ENCODE measurements at regions not wholly inside any gene's neighbourhood (a gene's known extent, or its start where the extent isn't known, plus 50 kb on each side); places are given as distances from the start of the nearest gene placed in this dataset.

GRCh38 chr13:74056801-74057542 lies 77.2 kb downstream of the KLF12 start:
- H3K27ac ChIP-seq (ENCODE audit: insufficient read depth, low read length), result no peak overlapping the region
- H3K4me2 ChIP-seq (ENCODE audit: low read depth, low read length), result no peak overlapping the region
- H2AK9ac ChIP-seq (replicated peaks; ENCODE audit: low read depth, low read length, poor library complexity), result no peak overlapping the region
- dilution Hi-C loops (cut with HindIII; ENCODE audit: low sequenced_read_pairs, unreplicated experiment), result no loop called here
- no peaks in the 10 kb centered on the region for H3K27me3 ChIP-seq (ENCODE audit: control insufficient read depth, insufficient read depth, low read length)
- POLR2A ChIA-PET (ENCODE audit: unreplicated experiment), result no interaction called here
- intact Hi-C loops (cut with micrococcal nuclease), result no loop called here
- DNase-seq, result no peak
- no peak; the same call in 1 of the 2 replicates for ATAC-seq (ENCODE audit: low read depth)
- no peaks in the 10 kb centered on the region for H3K9me3 ChIP-seq (ENCODE audit: control insufficient read depth, insufficient read depth, low read length)
- peak overlapping the region; percentile 20; the same call in 1 of the 2 replicates for H2AK5ac ChIP-seq (ENCODE audit: low read depth, low read length)
- BruUV-seq (replicated peaks), result no TSS peak
- TF ChIP-seq USF2 (IDR thresholded peaks at IDR 0.05; ENCODE audit: low read depth, low read length), result no peak
- TF ChIP-seq FOS (IDR thresholded peaks at IDR 0.05; ENCODE audit: low read depth, low read length), result no peak
- no peak for TF ChIP-seq MAFK (IDR thresholded peaks at IDR 0.05; ENCODE audit: low read depth, low read length)
- TF ChIP-seq SMC3 (IDR thresholded peaks at IDR 0.05; ENCODE audit: low read depth, low read length), result no peak
- no peak for TF ChIP-seq CTCF (conservative IDR thresholded peaks at IDR 0.05; ENCODE audit: low read depth, low read length)
- TF ChIP-seq BHLHE40 (IDR thresholded peaks at IDR 0.05; ENCODE audit: low read depth, low read length), result no peak
- TF ChIP-seq POLR2A (IDR thresholded peaks at IDR 0.05; ENCODE audit: low read depth, low read length), result no peak
- no peak for TF ChIP-seq RCOR1 (IDR thresholded peaks at IDR 0.05; ENCODE audit: insufficient replicate concordance, low read length)
- TF ChIP-seq, protein P1, sequence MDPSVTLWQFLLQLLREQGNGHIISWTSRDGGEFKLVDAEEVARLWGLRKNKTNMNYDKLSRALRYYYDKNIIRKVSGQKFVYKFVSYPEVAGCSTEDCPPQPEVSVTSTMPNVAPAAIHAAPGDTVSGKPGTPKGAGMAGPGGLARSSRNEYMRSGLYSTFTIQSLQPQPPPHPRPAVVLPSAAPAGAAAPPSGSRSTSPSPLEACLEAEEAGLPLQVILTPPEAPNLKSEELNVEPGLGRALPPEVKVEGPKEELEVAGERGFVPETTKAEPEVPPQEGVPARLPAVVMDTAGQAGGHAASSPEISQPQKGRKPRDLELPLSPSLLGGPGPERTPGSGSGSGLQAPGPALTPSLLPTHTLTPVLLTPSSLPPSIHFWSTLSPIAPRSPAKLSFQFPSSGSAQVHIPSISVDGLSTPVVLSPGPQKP (IDR thresholded peaks at IDR 0.05; ENCODE audit: borderline replicate concordance, low read depth, low read length), result no peak
- no peak for TF ChIP-seq NFE2L2 (IDR thresholded peaks at IDR 0.05; ENCODE audit: low read depth, low read length)
- no peak for TF ChIP-seq RFX5 (IDR thresholded peaks at IDR 0.05; ENCODE audit: low read depth, low read length)
- TF ChIP-seq RAD21 (IDR thresholded peaks at IDR 0.05; ENCODE audit: low read length), result no peak
- no peak for TF ChIP-seq MXI1 (IDR thresholded peaks at IDR 0.05; ENCODE audit: borderline replicate concordance, low read depth, low read length)
- H2BK5ac ChIP-seq (ENCODE audit: low read depth, low read length, poor library complexity, severe bottlenecking), result no peak overlapping the region
- H3K23ac ChIP-seq (ENCODE audit: low read depth, low read length), result no peak overlapping the region
- H4K5ac ChIP-seq (ENCODE audit: low read depth, low read length), result peak overlapping the region; percentile 4; the same call in 1 of the 2 replicates
- peaks cover 1% of the 10 kb centered on the region; the same call in 1 of the 2 replicates for H3K4me1 ChIP-seq (ENCODE audit: control insufficient read depth, insufficient read depth, low read length)
- H3K79me1 ChIP-seq (ENCODE audit: low read depth in 1 of 2, low read length in 2 of 2), result peaks cover 41 to 57% of the 10 kb centered on the region in 2 experiments
- peaks cover 12% of the 10 kb centered on the region for H3K9me1 ChIP-seq (ENCODE audit: insufficient read depth, low read length)
- peaks cover 6% of the 10 kb centered on the region; the same call in 1 of the 2 replicates for H4K20me1 ChIP-seq (ENCODE audit: insufficient read depth, low read length)
- H2BK15ac ChIP-seq (ENCODE audit: low read depth, low read length), result no peak overlapping the region
- H3K4me3 ChIP-seq (ENCODE audit: insufficient read depth, low read depth, low read length), result no peak overlapping the region
- H4K8ac ChIP-seq (ENCODE audit: low read depth in 2 of 2, low read length in 2 of 2), result no peak overlapping the region
- no peak overlapping the region for H2BK120ac ChIP-seq (ENCODE audit: low read depth, low read length)
- no peaks in the 10 kb centered on the region; the same call in 1 of the 2 replicates for H3K36me3 ChIP-seq (ENCODE audit: control insufficient read depth, insufficient read depth, low read length)
- in situ Hi-C loops (cut with MboI; ENCODE audit: low sequenced_read_pairs), result no loop called here
- H3K14ac ChIP-seq (replicated peaks; ENCODE audit: low read depth, low read length), result 0 out of 2 replicates have a peak overlapping the region, but pooled peaks have one; percentile 14
- no peak overlapping the region for H3K56ac ChIP-seq (ENCODE audit: extremely low read depth, insufficient read depth, low read length)
- no peak overlapping the region for H3K18ac ChIP-seq (ENCODE audit: low read depth, low read length)
- H3K9ac ChIP-seq (ENCODE audit: low read depth, low read length), result no peak overlapping the region
- CTCF ChIA-PET, result no interaction called here
- H3K4ac ChIP-seq (ENCODE audit: low read depth, low read length), result no peak overlapping the region
- no peak overlapping the region for H2AFZ ChIP-seq (replicated peaks; ENCODE audit: low read length, poor library complexity)
- H2BK20ac ChIP-seq (ENCODE audit: low read depth, low read length), result no peak overlapping the region
- no peak overlapping the region for H4K91ac ChIP-seq (ENCODE audit: insufficient read depth, low read depth, low read length)
- no CpG with 5 or more reads among the region's 5 CpGs for WGBS, 2 experiments (ENCODE audit: extremely low coverage in 2 of 2, insufficient read length in 1 of 2)
